Lung (tissue), 11 donors: ENCODE measurements at regions not wholly inside any gene's neighbourhood (a gene's known extent, or its start where the extent isn't known, plus 50 kb on each side); places are given as distances from the start of the nearest gene placed in this dataset.

Experiments
- ATAC-seq: fragments of 200-7000 bp; cut with Tn5 transposase; one replicate; pipeline ENCODE4 v1.9.1; 2020; ENCODE audit warnings: moderate number of reproducible peaks; ENCODE audit not compliant: insufficient read depth, low FRiP score
- DNase-seq, 3 donors: peaks; one replicate each; pipeline ENCODE4 v3.0.0-alpha.2; 2013 to 2017
- H3K27ac ChIP-seq, 2 donors: one replicate each; pipeline ENCODE4 v1.5.1; 2013; ENCODE audit warnings: mild to moderate bottlenecking in 2 of 2, moderate library complexity in 2 of 2, control low read depth in 1 of 2, inconsistent platforms in 1 of 2, low read depth in 1 of 2, low read length in 1 of 2
- H3K27me3 ChIP-seq, 3 donors: one replicate each; pipeline ENCODE4 v1.5.1; 2013; ENCODE audit warnings: low read length in 2 of 3; ENCODE audit not compliant: control insufficient read depth in 3 of 3, insufficient read depth in 3 of 3
- H3K36me3 ChIP-seq, 4 donors: one replicate each; pipeline ENCODE4 v1.5.1; 2013; ENCODE audit warnings: low read length in 4 of 4, mild to moderate bottlenecking in 1 of 4, moderate library complexity in 1 of 4; ENCODE audit not compliant: control insufficient read depth in 4 of 4, insufficient read depth in 4 of 4
- H3K4me1 ChIP-seq, 5 donors: one replicate each; pipeline ENCODE4 v1.5.1; 2013; ENCODE audit warnings: low read length in 5 of 5, mild to moderate bottlenecking in 2 of 5, moderate library complexity in 1 of 5; ENCODE audit not compliant: control insufficient read depth in 5 of 5, insufficient read depth in 5 of 5
- H3K4me3 ChIP-seq: one replicate; pipeline ENCODE4 v1.5.1; 2013; ENCODE audit warnings: mild to moderate bottlenecking, control low read depth, moderate library complexity
- H3K9ac ChIP-seq, 2 donors: one replicate each; pipeline ENCODE4 v1.5.1; 2013; ENCODE audit warnings: low read length in 2 of 2, control low read depth in 1 of 2; ENCODE audit not compliant: insufficient read depth in 1 of 2
- H3K9me3 ChIP-seq, 4 donors: one replicate each; pipeline ENCODE4 v1.5.1; 2013; ENCODE audit warnings: low read length in 3 of 4, mild to moderate bottlenecking in 1 of 4, moderate library complexity in 1 of 4; ENCODE audit not compliant: control insufficient read depth in 4 of 4, insufficient read depth in 3 of 4
- CTCF ChIP-seq: IDR thresholded peaks from 2 replicates; pipeline ENCODE4 v1.5.1; 2012; ENCODE audit warnings: mild to moderate bottlenecking; ENCODE audit errors: control extremely low read depth, extremely low read depth
- WGBS, 2 donors: extraction: QIAGEN DNeasy Blood & Tissue Kit; methylation state at CpG; one replicate each; pipeline ENCODE4 v1.1.7; 2013; 5-methylcytosine and 5-hydroxymethylcytosine counted together
- donor health status: control.
- donor health status: control.
- donor health status: Bipolar disorder and iron deficiency.
- donor health status: healthy.
- donor health status: DM: yes; HTN: yes; CAD: no.

GRCh38 chr11:106262852-106263251 lies 185.4 kb downstream of the AASDHPPT start:
- DNase-seq: no peak

GRCh38 chr11:106263527-106263926 lies 186.1 kb downstream of the AASDHPPT start:
- Histone ChIP-seq H3K27ac (no peak overlapping the region), H3K36me3 (no peaks in the 10 kb centered on the region), H3K9ac (no peak overlapping the region), H3K9me3 (peaks cover 0 to 6% (median 0%) of the 10 kb centered on the region in 4 donors), H3K27me3 (no peaks in the 10 kb centered on the region), H3K4me1 (no peaks in the 10 kb centered on the region), H3K4me3 (no peak overlapping the region)
- DNase-seq (no peak), ATAC-seq (no peak)
- no peak for TF ChIP-seq CTCF
- 76 to 90% methylated on average over 3 of the region's 3 CpGs for WGBS, 2 donors

More at GRCh38 chr11:106262852-106263251, 185.4 kb downstream of the AASDHPPT start:
- Histone ChIP-seq H3K9ac (no peak overlapping the region), H3K4me3 (no peak overlapping the region), H3K4me1 (no peaks in the 10 kb centered on the region), H3K36me3 (no peaks in the 10 kb centered on the region), H3K9me3 (peaks cover 0 to 6% (median 0%) of the 10 kb centered on the region in 4 donors), H3K27ac (no peak overlapping the region), H3K27me3 (no peaks in the 10 kb centered on the region)
- TF ChIP-seq CTCF: no peak
- 80 to 87% methylated on average over 3 of the region's 3 CpGs for WGBS, 2 donors
- ATAC-seq: no peak

GRCh38 chr11:106271086-106271485 lies 193.6 kb downstream of the AASDHPPT start:
- no peak for ATAC-seq
- Histone ChIP-seq H3K9me3 (peaks cover 0 to 6% (median 0%) of the 10 kb centered on the region in 4 donors), H3K9ac (no peak overlapping the region), H3K4me3 (no peak overlapping the region), H3K36me3 (no peaks in the 10 kb centered on the region), H3K27ac (no peak overlapping the region), H3K4me1 (no peaks in the 10 kb centered on the region), H3K27me3 (no peaks in the 10 kb centered on the region)
- DNase-seq: no peak
- TF ChIP-seq CTCF: no peak

- peaks cover 0 to 5% (median 0%) of the 10 kb centered on the region in 4 donors for H3K9me3 ChIP-seq
- WGBS, 2 donors: 93 to 96% methylated on average over 2 of the region's 2 CpGs
- no peaks in the 10 kb centered on the region for H3K4me1 ChIP-seq
- no peak overlapping the region for H3K27ac ChIP-seq
- H3K36me3 ChIP-seq: no peaks in the 10 kb centered on the region
- H3K9ac ChIP-seq: no peak overlapping the region
- no peaks in the 10 kb centered on the region for H3K27me3 ChIP-seq
- ATAC-seq (no peak), DNase-seq (no peak)
- TF ChIP-seq CTCF: no peak
- H3K4me3 ChIP-seq: no peak overlapping the region
These were observed 194.2 kb downstream of the AASDHPPT start for GRCh38 chr11:106271686-106272085.
